Mesenchymal stem cell (in vitro differentiated cells and primary cell): ENCODE measurements at regions not wholly inside any gene's neighbourhood (a gene's known extent, or its start where the extent isn't known, plus 50 kb on each side); places are given as distances from the start of the nearest gene placed in this dataset.
"Not testable (repeated sequence)": the region's sequence is repeated elsewhere in the genome, so short reads cannot be mapped to it uniquely, and the experiment has no call there.

Source experiments
- DNase-seq: peaks from one replicate; pipeline ENCODE4 v3.0.0-alpha.2; 2013
- H2AFZ ChIP-seq: one replicate; pipeline ENCODE4 v1.6.1; 2013; ENCODE audit warnings: low read depth, mild to moderate bottlenecking, control low read depth, inconsistent platforms, low read length, moderate library complexity
- H2AK5ac ChIP-seq: 2 replicates; pipeline ENCODE4 v1.6.1; 2013; ENCODE audit warnings: low read length, moderate library complexity, mild to moderate bottlenecking, inconsistent platforms; ENCODE audit not compliant: severe bottlenecking
- H2BK120ac ChIP-seq: one replicate; pipeline ENCODE4 v1.6.1; 2013; ENCODE audit warnings: low read depth, mild to moderate bottlenecking, inconsistent platforms, low read length, moderate library complexity
- H2BK12ac ChIP-seq, 2 experiments: one replicate each; pipeline ENCODE4 v1.6.1; 2013; ENCODE audit warnings: inconsistent platforms in 2 of 2, low read length in 2 of 2, mild to moderate bottlenecking in 2 of 2, moderate library complexity in 2 of 2, control low read depth in 1 of 2
- H2BK15ac ChIP-seq: one replicate; pipeline ENCODE4 v1.6.1; 2013; ENCODE audit warnings: mild to moderate bottlenecking, low read depth, inconsistent platforms; ENCODE audit not compliant: poor library complexity, severe bottlenecking
- H2BK5ac ChIP-seq: 2 replicates; pipeline ENCODE4 v1.6.1; 2013; ENCODE audit warnings: low read depth, mild to moderate bottlenecking, low read length, control low read depth, inconsistent platforms; ENCODE audit not compliant: poor library complexity, severe bottlenecking
- H3K14ac ChIP-seq, 2 experiments: one replicate each; pipeline ENCODE4 v1.6.1; 2013; ENCODE audit warnings: inconsistent platforms in 2 of 2, low read length in 2 of 2, control low read depth in 1 of 2, mild to moderate bottlenecking in 1 of 2, moderate library complexity in 1 of 2
- H3K18ac ChIP-seq, 2 experiments: one replicate each; pipeline ENCODE4 v1.6.1; 2013; ENCODE audit warnings: inconsistent platforms in 2 of 2, low read length in 2 of 2, control low read depth in 1 of 2, low read depth in 1 of 2, mild to moderate bottlenecking in 1 of 2
- H3K23ac ChIP-seq, 2 experiments: one replicate each; pipeline ENCODE4 v1.6.1; 2013; ENCODE audit warnings: inconsistent platforms in 2 of 2, low read length in 2 of 2, mild to moderate bottlenecking in 2 of 2, moderate library complexity in 2 of 2, control low read depth in 1 of 2
- H3K27ac ChIP-seq: 2 replicates; pipeline ENCODE4 v1.5.1; 2013; ENCODE audit warnings: mild to moderate bottlenecking, moderate library complexity, low read length, control low read depth, inconsistent platforms; ENCODE audit not compliant: poor library complexity, severe bottlenecking
- H3K27me3 ChIP-seq, 2 experiments: 2 replicates each; pipeline versions ENCODE4 v1.6.1 to v1.7.0; 2013; ENCODE audit warnings: low read length in 2 of 2, mild to moderate bottlenecking in 2 of 2, moderate library complexity in 2 of 2, control low read depth in 1 of 2, inconsistent platforms in 1 of 2; ENCODE audit not compliant: control insufficient read depth in 1 of 2, insufficient read depth in 1 of 2
- H3K36me3 ChIP-seq, 2 experiments: 2 replicates each; pipeline versions ENCODE4 v1.6.1 to v1.7.0; 2013; ENCODE audit warnings: low read length in 2 of 2, control low read depth in 1 of 2, inconsistent platforms in 1 of 2, low read depth in 1 of 2, mild to moderate bottlenecking in 1 of 2; ENCODE audit not compliant: insufficient read depth in 2 of 2, control insufficient read depth in 1 of 2
- H3K4ac ChIP-seq, 2 experiments: one replicate each; pipeline ENCODE4 v1.6.1; 2013; ENCODE audit warnings: inconsistent platforms in 2 of 2, low read length in 2 of 2, mild to moderate bottlenecking in 2 of 2, moderate library complexity in 2 of 2, control low read depth in 1 of 2, low read depth in 1 of 2
- H3K4me1 ChIP-seq: 2 replicates; pipeline ENCODE4 v1.6.1; 2013; ENCODE audit warnings: low read depth, low read length, control low read depth; ENCODE audit not compliant: control insufficient read depth, insufficient read depth
- H3K4me2 ChIP-seq: 2 replicates; pipeline ENCODE4 v1.6.1; 2013; ENCODE audit warnings: low read length, mild to moderate bottlenecking, inconsistent platforms; ENCODE audit not compliant: poor library complexity, severe bottlenecking
- H3K4me3 ChIP-seq, 2 experiments: 2 replicates each; pipeline versions ENCODE4 v1.5.1 to v1.7.0; 2013; ENCODE audit warnings: low read length in 2 of 2, mild to moderate bottlenecking in 2 of 2, control low read depth in 1 of 2, low read depth in 1 of 2; ENCODE audit not compliant: insufficient read depth in 1 of 2
- H3K79me1 ChIP-seq: replicated peaks from 2 replicates; pipeline ENCODE4 v1.6.1; 2013; ENCODE audit warnings: mild to moderate bottlenecking, control low read depth, low read length, inconsistent platforms; ENCODE audit not compliant: poor library complexity, severe bottlenecking
- H3K9ac ChIP-seq: 2 replicates; pipeline ENCODE4 v1.7.0; 2013; ENCODE audit warnings: mild to moderate bottlenecking, low read length, moderate library complexity
- H3K9me3 ChIP-seq: 2 replicates; pipeline ENCODE4 v1.7.0; 2013; ENCODE audit warnings: mild to moderate bottlenecking, low read length; ENCODE audit not compliant: control insufficient read depth
- H4K8ac ChIP-seq: one replicate; pipeline ENCODE4 v1.6.1; 2013; ENCODE audit warnings: inconsistent platforms, mild to moderate bottlenecking, low read length, moderate library complexity
- H4K91ac ChIP-seq: one replicate; pipeline ENCODE4 v1.6.1; 2013; ENCODE audit warnings: mild to moderate bottlenecking, low read length, inconsistent platforms
- WGBS: methylation state at CpG from one replicate; pipeline ENCODE4 v1.1.7; 2013; ENCODE audit warnings: mixed read lengths; 5-methylcytosine and 5-hydroxymethylcytosine counted together

DNA sequence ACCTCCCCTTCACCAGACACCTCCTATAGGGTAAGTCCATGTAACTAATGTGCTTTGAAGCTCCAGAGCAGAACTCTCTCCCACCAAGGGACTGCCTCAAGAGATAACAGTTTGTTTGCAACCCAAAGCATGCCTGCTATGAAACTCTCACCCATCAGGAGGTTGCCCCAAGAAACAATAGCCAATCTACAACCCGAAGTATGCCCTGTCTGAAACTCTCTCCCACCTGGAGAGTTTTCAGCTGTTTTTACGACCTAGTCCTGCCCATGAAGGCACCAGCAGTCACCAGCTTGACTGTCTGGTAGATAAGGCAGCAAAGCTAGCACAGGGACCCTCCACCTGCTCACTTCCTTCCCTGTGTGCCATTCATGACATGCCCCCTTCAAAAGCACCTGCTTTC is 533.9 kb upstream of the CRIM1 start:
- Histone ChIP-seq H2BK120ac (no peak overlapping the region), H3K27me3 (no peaks in the 10 kb centered on the region), H3K4me1 (no peaks in the 10 kb centered on the region), H3K4me3 (no peak overlapping the region), H2BK12ac (no peak overlapping the region), H2BK5ac (no peak overlapping the region), H3K9me3 (no peaks in the 10 kb centered on the region), H2AK5ac (no peak overlapping the region), H3K27ac (no peak overlapping the region), H3K23ac (no peak overlapping the region), H4K91ac (no peak overlapping the region), H2BK15ac (no peak overlapping the region), H2AFZ (no peak overlapping the region), H4K8ac (no peak overlapping the region), H3K4ac (no peak overlapping the region), H3K4me2 (no peak overlapping the region), H3K79me1 (no peaks in the 10 kb centered on the region), H3K14ac (no peak overlapping the region), H3K9ac (no peak overlapping the region), H3K18ac (no peak overlapping the region), H3K36me3 (no peaks in the 10 kb centered on the region)
- no peak for DNase-seq
- 16% methylated on average over 2 of the region's 2 CpGs for WGBS

DNA sequence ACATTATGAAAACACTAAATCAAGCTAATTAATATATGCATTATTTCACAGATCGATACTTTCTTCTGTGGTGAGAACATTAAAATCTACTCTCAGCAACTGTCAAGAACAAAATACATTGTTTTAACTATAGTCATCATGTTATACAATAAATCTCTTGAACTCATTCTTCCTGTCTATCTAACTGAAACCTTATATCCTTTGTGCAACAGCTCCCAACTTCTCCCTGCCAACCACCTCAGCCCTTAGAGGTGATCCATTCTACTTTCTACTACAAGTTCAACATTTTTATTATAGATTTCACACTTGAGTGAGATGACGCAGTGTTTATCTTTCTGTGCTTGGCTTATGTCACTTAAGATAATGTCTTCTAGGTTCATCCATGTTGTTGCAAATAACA is 535.2 kb upstream of the CRIM1 start:
- no peak overlapping the region for H2BK12ac ChIP-seq

DNA sequence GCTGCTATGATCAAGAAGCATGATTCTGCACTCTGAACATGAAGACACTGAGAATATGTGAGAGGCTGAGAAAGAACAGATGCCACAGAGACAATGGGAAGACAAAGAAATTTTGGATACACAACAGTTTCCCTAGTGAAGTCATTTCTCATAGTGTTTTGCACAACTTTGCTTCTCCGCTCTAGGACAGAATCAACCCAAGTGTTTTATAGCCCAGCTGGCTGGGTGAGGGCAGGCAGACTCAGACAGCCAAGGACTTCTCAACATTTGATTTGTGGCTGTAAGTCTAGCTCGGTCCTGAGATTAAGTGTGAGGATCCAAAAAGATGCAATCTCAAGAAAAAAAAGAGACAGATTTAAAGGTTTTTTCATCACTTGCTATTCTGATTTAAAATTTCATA is 536.5 kb upstream of the CRIM1 start:
- Histone ChIP-seq H2AK5ac (no peak overlapping the region), H3K4me1 (no peaks in the 10 kb centered on the region), H3K18ac (no peak overlapping the region), H3K9me3 (no peaks in the 10 kb centered on the region), H3K23ac (no peak overlapping the region), H3K4me3 (no peak overlapping the region), H3K9ac (no peak overlapping the region), H2BK15ac (no peak overlapping the region), H4K91ac (no peak overlapping the region), H3K27ac (no peak overlapping the region), H3K27me3 (no peaks in the 10 kb centered on the region), H3K4me2 (no peak overlapping the region), H3K79me1 (no peaks in the 10 kb centered on the region), H2BK12ac (no peak overlapping the region), H2AFZ (no peak overlapping the region), H2BK5ac (no peak overlapping the region), H2BK120ac (no peak overlapping the region), H3K4ac (no peak overlapping the region), H4K8ac (no peak overlapping the region), H3K36me3 (no peaks in the 10 kb centered on the region), H3K14ac (no peak overlapping the region)
- no peak for DNase-seq
- WGBS: 65% methylated on average over 1 of the region's 2 CpGs

More for the DNA sequence above, 535.2 kb upstream of the CRIM1 start:
- Histone ChIP-seq H3K4me3 (no peak overlapping the region), H3K14ac (no peak overlapping the region), H2BK5ac (no peak overlapping the region), H4K8ac (no peak overlapping the region), H2BK15ac (no peak overlapping the region), H3K4me2 (no peak overlapping the region), H2BK120ac (no peak overlapping the region), H3K4me1 (no peaks in the 10 kb centered on the region), H2AK5ac (no peak overlapping the region), H3K9me3 (no peaks in the 10 kb centered on the region), H3K36me3 (no peaks in the 10 kb centered on the region), H2AFZ (no peak overlapping the region), H4K91ac (no peak overlapping the region), H3K4ac (no peak overlapping the region), H3K18ac (no peak overlapping the region), H3K27ac (no peak overlapping the region), H3K23ac (no peak overlapping the region), H3K9ac (no peak overlapping the region), H3K27me3 (no peaks in the 10 kb centered on the region), H3K79me1 (no peaks in the 10 kb centered on the region)
- no peak for DNase-seq
- 46% methylated on average over 1 of the region's 2 CpGs for WGBS

DNA sequence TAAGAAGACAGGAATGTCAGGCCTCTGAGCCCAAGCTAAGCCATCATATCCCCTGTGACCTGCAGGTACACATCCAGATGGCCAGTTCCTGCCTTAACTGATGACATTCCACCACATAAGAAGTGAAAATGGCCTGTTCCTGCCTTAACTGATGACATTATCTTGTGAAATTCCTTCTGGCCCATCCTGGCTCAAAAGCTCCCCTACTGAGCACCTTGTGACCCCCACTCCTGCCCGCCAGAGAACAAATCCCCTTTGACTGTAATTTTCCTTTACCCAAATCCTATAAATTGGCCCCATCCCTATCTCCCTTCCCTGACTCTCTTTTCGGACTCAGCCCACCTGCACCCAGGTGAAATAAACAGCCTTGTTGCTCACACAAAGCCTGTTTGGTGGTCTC is 537.2 kb upstream of the CRIM1 start:
- not testable (repeated sequence) for H3K9me3 ChIP-seq, H3K4me1 ChIP-seq, H3K27ac ChIP-seq, DNase-seq, H3K4me3 ChIP-seq, H3K14ac ChIP-seq, H3K27me3 ChIP-seq, H3K36me3 ChIP-seq, H3K23ac ChIP-seq, H4K91ac ChIP-seq, H2BK5ac ChIP-seq, H3K79me1 ChIP-seq, H3K4me2 ChIP-seq, H2BK15ac ChIP-seq, H2BK120ac ChIP-seq, H2AFZ ChIP-seq, H2BK12ac ChIP-seq, H4K8ac ChIP-seq, H3K18ac ChIP-seq, H2AK5ac ChIP-seq, H3K9ac ChIP-seq, H3K4ac ChIP-seq
- WGBS: 23% methylated on average over 2 of the region's 2 CpGs
